IPS DF 4.7 (cell line): ENCODE measurements at regions not wholly inside any gene's neighbourhood (a gene's known extent, or its start where the extent isn't known, plus 50 kb on each side); places are given as distances from the start of the nearest gene placed in this dataset.
"Not testable (repeated sequence)": the region's sequence is repeated elsewhere in the genome, so short reads cannot be mapped to it uniquely, and the experiment has no call there.

Source experiments
- DNase-seq: peaks from one replicate; pipeline ENCODE4 v3.0.0-alpha.2; 2013; ENCODE audit warnings: low spot score; ENCODE audit errors: extremely low read depth

DNA sequence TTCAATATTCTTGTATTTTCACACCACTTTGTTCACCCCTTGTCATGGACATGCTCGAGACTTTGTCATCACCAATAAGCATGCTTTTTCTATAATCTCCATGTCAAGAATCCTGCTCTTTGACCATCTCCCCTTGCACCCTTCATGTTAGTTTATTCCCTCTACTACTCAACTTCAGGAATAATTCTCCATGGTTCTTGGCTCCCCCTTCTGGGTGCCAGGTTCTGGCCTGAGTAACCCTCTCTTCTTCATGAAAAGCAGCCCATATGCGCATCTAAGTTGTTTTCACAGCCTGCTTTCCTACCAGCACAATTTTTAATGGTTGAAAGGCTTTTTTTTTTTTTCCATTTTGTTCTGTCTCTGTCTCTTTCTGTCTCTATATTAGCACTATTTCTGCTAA lies 160.7 kb downstream of the LEPR start:
- no peak for DNase-seq

DNA sequence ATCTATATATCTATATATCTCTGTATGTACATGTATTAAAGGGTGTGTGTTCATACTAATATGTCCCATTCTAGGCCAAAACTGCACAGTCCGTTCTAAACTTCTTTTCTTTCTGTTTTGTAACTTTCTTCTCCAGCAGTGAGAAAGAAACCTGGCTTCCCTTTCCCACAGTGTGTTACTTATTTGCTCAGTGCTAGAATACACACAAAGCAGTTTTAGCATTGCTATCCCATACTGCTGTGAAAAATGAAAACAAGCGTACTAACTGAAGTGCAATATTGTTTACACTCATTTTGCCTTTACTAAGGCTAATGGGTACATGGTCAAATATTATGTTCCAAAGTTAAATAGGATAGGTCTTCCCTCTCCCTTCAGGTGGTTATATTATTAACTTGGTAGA lies 163.9 kb downstream of the LEPR start:
- DNase-seq, result no peak

- no peak for DNase-seq
These were observed 169.8 kb downstream of the LEPR start for GRCh38 chr1:65590279-65590678.

GRCh38 chr1:65593516-65593915 lies 173.0 kb downstream of the LEPR start:
- DNase-seq, result no peak

DNA sequence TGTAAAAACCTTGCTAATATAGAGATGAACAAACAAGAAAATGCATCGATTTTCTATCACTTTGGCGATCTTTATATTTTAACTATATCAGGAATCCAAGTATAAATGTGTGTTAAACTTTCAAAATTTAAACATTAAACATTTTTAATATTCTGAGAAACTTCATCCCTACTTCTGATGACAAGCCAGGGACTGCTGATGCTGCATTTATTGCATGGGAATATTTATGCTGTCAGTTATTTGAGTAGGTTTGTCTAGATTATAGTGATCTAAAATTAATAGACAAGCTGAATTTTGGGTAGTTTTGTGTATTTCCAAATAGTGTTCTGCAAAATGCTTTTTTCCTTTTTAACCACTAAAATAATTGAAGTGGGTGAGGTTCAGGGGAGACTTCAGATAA lies 175.3 kb downstream of the LEPR start:
- DNase-seq, result no peak

GRCh38 chr1:65596768-65597167 lies 176.3 kb downstream of the LEPR start:
- DNase-seq, result no peak

- no peak for DNase-seq
These were observed 185.2 kb downstream of the LEPR start for GRCh38 chr1:65605621-65606020.

- DNase-seq, result no peak
These were observed 186.0 kb downstream of the LEPR start for GRCh38 chr1:65606426-65606825.

DNA sequence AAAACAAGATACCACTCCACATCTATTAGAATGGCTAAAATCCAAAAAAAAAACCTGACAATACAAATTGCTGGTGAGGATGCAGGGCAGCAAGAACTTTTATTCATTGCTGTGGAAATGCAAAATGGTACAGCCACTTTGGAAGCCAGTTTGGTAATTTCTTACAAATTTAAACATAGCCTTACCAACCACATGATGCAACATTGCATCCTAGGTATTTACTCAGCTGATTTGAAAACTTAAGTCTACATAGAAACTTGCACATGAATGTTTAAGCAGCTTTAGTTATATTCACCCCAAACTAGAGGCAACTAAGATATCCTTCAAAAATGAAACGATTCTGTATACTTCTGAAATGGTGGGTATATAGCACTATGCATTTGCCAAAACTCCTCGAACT lies 178.8 kb upstream of the PDE4B start:
- DNase-seq, result no peak

DNA sequence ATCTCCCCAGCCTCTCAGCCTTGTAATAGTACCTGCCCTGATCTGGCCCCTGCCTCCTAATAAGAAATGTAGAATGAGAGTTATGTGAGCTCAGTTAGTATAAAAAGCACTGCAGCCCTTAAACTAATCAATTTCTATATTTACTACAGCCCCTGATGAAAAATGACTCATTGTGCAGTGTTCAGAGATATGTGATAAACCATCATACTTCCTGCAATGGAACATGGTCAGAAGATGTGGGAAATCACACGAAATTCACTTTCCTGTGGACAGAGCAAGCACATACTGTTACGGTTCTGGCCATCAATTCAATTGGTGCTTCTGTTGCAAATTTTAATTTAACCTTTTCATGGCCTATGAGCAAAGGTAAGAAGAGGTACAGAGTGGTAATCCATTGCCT lies 176.8 kb upstream of the PDE4B start:
- no peak for DNase-seq

- DNase-seq, result not testable (repeated sequence)
These were observed 171.0 kb upstream of the PDE4B start for GRCh38 chr1:65621721-65622120.

- no peak for DNase-seq
These were observed 168.8 kb upstream of the PDE4B start for GRCh38 chr1:65623895-65624294.

- no peak for DNase-seq
These were observed 167.2 kb upstream of the PDE4B start for GRCh38 chr1:65625528-65625927.

GRCh38 chr1:65626003-65626402 lies 166.7 kb upstream of the PDE4B start:
- DNase-seq, result no peak

DNA sequence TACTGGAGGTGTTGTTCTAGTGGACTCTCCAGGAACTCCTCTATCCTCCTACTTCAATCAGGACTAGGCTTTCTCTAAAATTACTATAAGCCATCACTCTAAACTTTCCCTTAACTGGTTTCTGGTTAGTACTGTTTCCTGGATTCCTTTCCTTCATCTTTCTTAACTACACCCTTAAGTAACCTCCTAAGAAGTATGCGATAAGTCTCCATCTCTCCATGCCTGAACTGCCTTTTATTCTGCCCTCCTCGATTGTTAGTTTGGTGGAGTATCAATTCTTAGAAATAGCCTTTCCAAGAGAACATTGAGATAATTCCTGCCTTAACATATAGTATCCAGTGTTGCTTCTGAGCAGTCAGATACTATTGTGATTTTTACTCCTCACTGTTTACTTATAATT lies 162.9 kb upstream of the PDE4B start:
- no peak for DNase-seq

- no peak for DNase-seq
These were observed 161.8 kb upstream of the PDE4B start for GRCh38 chr1:65630855-65631254.

- DNase-seq, result no peak
These were observed 160.5 kb upstream of the PDE4B start for GRCh38 chr1:65632235-65632634.

- no peak for DNase-seq
These were observed 152.6 kb upstream of the PDE4B start for GRCh38 chr1:65640046-65640445.

GRCh38 chr1:65649185-65649584 lies 143.5 kb upstream of the PDE4B start:
- not testable (repeated sequence) for DNase-seq

DNA sequence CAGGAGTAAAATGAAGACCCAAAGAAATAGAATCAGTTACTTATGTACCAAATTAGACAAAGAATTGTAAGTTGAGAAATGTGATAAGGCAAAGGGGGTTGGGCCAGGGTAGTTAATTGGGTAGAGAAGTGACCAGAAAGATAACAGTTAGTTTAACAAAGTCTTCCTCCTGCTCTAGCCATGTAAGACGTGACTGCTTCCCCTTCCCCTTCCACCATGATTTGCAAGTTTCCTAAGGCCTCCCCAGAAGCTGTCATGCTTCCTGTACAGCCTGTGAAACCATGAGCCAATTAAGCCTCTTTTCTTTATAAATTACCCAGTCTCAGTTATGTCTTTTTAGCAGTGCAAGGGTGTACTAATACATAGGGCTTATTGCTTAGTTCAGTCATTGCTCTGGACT lies 142.0 kb upstream of the PDE4B start:
- DNase-seq, result no peak

GRCh38 chr1:65654526-65654925 lies 138.2 kb upstream of the PDE4B start:
- DNase-seq, result not testable (repeated sequence)

DNA sequence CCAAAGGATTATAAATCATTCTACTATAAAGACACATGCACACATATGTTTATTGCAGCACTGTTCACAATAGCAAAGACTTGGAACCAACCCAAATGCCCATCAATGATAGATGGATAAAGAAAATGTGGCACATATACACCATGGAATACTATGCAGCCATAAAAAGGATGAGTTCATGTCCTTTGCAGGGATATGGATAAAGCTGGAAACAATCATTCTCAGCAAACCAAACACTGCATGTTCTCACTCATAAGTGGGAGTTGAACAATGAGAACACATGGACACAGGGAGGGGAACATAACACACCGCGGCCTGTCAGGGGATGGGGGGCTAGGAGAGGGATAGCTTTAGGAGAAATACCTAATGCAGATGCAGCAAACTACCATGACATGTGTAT lies 135.1 kb upstream of the PDE4B start:
- not testable (repeated sequence) for DNase-seq

DNA sequence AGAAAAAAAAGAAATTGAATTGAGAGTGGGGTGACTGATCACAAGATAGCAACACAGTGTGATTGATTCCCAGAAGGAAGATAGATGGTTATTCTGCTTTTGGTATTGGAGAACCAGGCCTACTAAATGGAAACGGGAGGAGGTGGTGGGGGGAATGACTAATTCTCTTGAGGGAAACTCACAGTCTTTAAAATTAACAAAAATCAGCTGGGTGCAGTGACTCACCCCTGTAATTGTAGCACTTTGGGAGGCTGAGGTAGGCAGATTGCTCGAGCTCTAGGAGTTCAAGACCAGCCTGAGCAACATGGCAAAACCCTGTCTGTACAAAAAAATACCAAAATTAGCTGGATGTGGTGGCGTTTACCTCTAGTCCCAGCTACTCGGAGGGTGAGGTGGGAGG lies 134.6 kb upstream of the PDE4B start:
- no peak for DNase-seq

DNA sequence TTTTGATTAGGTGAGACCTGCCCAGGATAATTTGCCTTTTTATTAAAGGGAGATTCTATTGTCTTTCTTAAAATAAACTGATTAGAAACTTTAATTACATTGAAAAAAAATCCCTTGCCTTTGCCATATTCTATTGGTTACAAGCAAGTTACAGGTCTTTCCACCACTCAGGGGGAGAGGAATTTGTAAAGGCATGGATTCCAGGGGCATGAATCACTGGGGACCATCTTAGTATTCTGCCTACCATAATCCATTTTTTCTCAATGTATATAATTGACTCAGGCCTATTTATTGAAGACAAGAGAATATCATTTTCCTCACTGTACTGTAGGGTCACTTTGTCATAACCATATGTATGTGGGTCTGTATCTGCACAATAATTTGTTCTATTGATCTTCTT lies 124.3 kb upstream of the PDE4B start:
- no peak for DNase-seq
